Keratinocyte (primary cell): ENCODE measurements at regions not wholly inside any gene's neighbourhood (a gene's known extent, or its start where the extent isn't known, plus 50 kb on each side); places are given as distances from the start of the nearest gene placed in this dataset.

Experiments
- DNase-seq: peaks from one replicate; pipeline ENCODE4 v3.0.0-alpha.2; 2011; ENCODE audit warnings: low read depth, missing footprints, low spot score
- FAIRE-seq: peaks from 2 replicates; lab custom pipeline; 2011; peaks lifted over from hg19 to GRCh38; lab: Jason Lieb, UNC
- H2AFZ ChIP-seq: 2 replicates; pipeline ENCODE4 v1.6.0; 2012; ENCODE audit warnings: low read length, control low read depth, inconsistent platforms; ENCODE audit not compliant: control insufficient read depth
- H3K27ac ChIP-seq: 2 replicates; pipeline ENCODE4 v1.5.1; 2011; ENCODE audit warnings: low read length; ENCODE audit not compliant: control insufficient read depth, insufficient read depth
- H3K27me3 ChIP-seq: 3 replicates; pipeline ENCODE4 v1.6.0; 2011; ENCODE audit warnings: low read length; ENCODE audit not compliant: control insufficient read depth, insufficient read depth; ENCODE audit errors: extremely low read depth
- H3K36me3 ChIP-seq, 2 experiments: 2 replicates in 1 of 2; 3 replicates in 1 of 2; pipeline ENCODE4 v1.5.1; 2011; ENCODE audit warnings: low read length in 2 of 2, mild to moderate bottlenecking in 1 of 2; ENCODE audit not compliant: control insufficient read depth in 2 of 2, insufficient read depth in 2 of 2; ENCODE audit errors: extremely low read depth in 1 of 2
- H3K4me1 ChIP-seq: 3 replicates; pipeline ENCODE4 v1.5.1; 2011; ENCODE audit warnings: low read length; ENCODE audit not compliant: control insufficient read depth, insufficient read depth; ENCODE audit errors: extremely low read depth
- H3K4me2 ChIP-seq: 3 replicates; pipeline ENCODE4 v1.6.0; 2011; ENCODE audit warnings: low read depth, low read length; ENCODE audit not compliant: control insufficient read depth, insufficient read depth; ENCODE audit errors: extremely low read depth
- H3K4me3 ChIP-seq, 3 experiments: fragments of 200-600 bp in 1 of 3; sonication (generic) in 1 of 3; 2 replicates in 2 of 3; 3 replicates in 1 of 3; pipeline ENCODE4 v1.5.1; 2011 to 2016; ENCODE audit warnings: low read length in 3 of 3, mild to moderate bottlenecking in 3 of 3, control low read depth in 2 of 3, inconsistent platforms in 1 of 3, low read depth in 1 of 3, mixed read lengths in 1 of 3, mixed run types in 1 of 3, moderate library complexity in 1 of 3; ENCODE audit not compliant: control insufficient read depth in 2 of 3, insufficient read depth in 2 of 3; ENCODE audit errors: extremely low read depth in 1 of 3
- H3K79me2 ChIP-seq: 2 replicates; pipeline ENCODE4 v1.6.0; 2012; ENCODE audit warnings: low read length; ENCODE audit not compliant: control insufficient read depth, insufficient read depth
- H3K9ac ChIP-seq: 3 replicates; pipeline ENCODE4 v1.6.0; 2011; ENCODE audit warnings: low read length; ENCODE audit not compliant: control insufficient read depth, insufficient read depth; ENCODE audit errors: extremely low read depth
- H3K9me1 ChIP-seq: 3 replicates; pipeline ENCODE4 v1.6.0; 2011; ENCODE audit warnings: low read length; ENCODE audit not compliant: control insufficient read depth, insufficient read depth; ENCODE audit errors: extremely low read depth
- H3K9me3 ChIP-seq: 2 replicates; pipeline ENCODE4 v1.5.1; 2012; ENCODE audit warnings: low read depth, low read length; ENCODE audit not compliant: control insufficient read depth
- H4K20me1 ChIP-seq: 3 replicates; pipeline ENCODE4 v1.6.0; 2011; ENCODE audit warnings: low read length; ENCODE audit not compliant: control insufficient read depth, insufficient read depth; ENCODE audit errors: extremely low read depth
- CTCF ChIP-seq, 3 experiments: IDR thresholded peaks in 1 of 3; conservative IDR thresholded peaks in 1 of 3; optimal IDR thresholded peaks in 1 of 3; 2 replicates in 2 of 3; 3 replicates in 1 of 3; pipeline versions ENCODE3 to v1.5.1; 2011; ENCODE audit warnings: low read length in 3 of 3, mild to moderate bottlenecking in 3 of 3, moderate library complexity in 2 of 3, control low read depth in 1 of 3, inconsistent platforms in 1 of 3; ENCODE audit not compliant: insufficient read depth in 2 of 3; ENCODE audit errors: extremely low read depth in 1 of 3
- EZH2 ChIP-seq: IDR thresholded peaks from one replicate; pipeline ENCODE4 v1.6.1; 2012; ENCODE audit warnings: inconsistent platforms, mild to moderate bottlenecking, low read length, moderate library complexity
- dilution Hi-C: fragments of 300-500 bp; cut with MboI; formaldehyde crosslinking; loops from one replicate; pipeline ENCODE4 v1.7.0; 2020; ENCODE audit warnings: low sequenced_read_pairs; ENCODE audit not compliant: extremely low pct_ligation_motif_present

GRCh38 chr2:41828052-41828643 is 219.7 kb upstream of the PKDCC start:
- no peak overlapping the region for H3K4me2 ChIP-seq
- no peak overlapping the region for H2AFZ ChIP-seq
- no peaks in the 10 kb centered on the region for H3K4me1 ChIP-seq
- no peaks in the 10 kb centered on the region for H3K36me3 ChIP-seq
- H3K27me3 ChIP-seq = no peaks in the 10 kb centered on the region
- H4K20me1 ChIP-seq = no peaks in the 10 kb centered on the region
- no peak overlapping the region for H3K27ac ChIP-seq
- no peaks in the 10 kb centered on the region for H3K79me2 ChIP-seq
- H3K9ac ChIP-seq = no peak overlapping the region
- DNase-seq (no peak), FAIRE-seq (no peak)
- no peak for TF ChIP-seq EZH2
- no peak for TF ChIP-seq CTCF (optimal IDR thresholded peaks at IDR 0.05 in 1 of 3, IDR thresholded peaks at IDR 0.05 in 1 of 3, conservative IDR thresholded peaks at IDR 0.05 in 1 of 3; ENCODE audit: extremely low read depth in 1 of 3, insufficient read depth in 2 of 3, low read length in 3 of 3)
- dilution Hi-C loops = no loop called here
- no peaks in the 10 kb centered on the region for H3K9me1 ChIP-seq
- H3K9me3 ChIP-seq = no peaks in the 10 kb centered on the region
- H3K4me3 ChIP-seq = no peak overlapping the region

GRCh38 chr2:41829052-41829451 is 218.8 kb upstream of the PKDCC start:
- H3K9ac ChIP-seq = no peak overlapping the region
- TF ChIP-seq CTCF (optimal IDR thresholded peaks at IDR 0.05 in 1 of 3, IDR thresholded peaks at IDR 0.05 in 1 of 3, conservative IDR thresholded peaks at IDR 0.05 in 1 of 3; ENCODE audit: extremely low read depth in 1 of 3, insufficient read depth in 2 of 3, low read length in 3 of 3) = no peak
- TF ChIP-seq EZH2 = no peak
- no peaks in the 10 kb centered on the region for H3K36me3 ChIP-seq
- H3K9me3 ChIP-seq = no peaks in the 10 kb centered on the region
- H3K27ac ChIP-seq = no peak overlapping the region
- dilution Hi-C loops = no loop called here
- H4K20me1 ChIP-seq = no peaks in the 10 kb centered on the region
- DNase-seq (no peak), FAIRE-seq (no peak)
- H3K4me3 ChIP-seq = no peak overlapping the region
- H3K27me3 ChIP-seq = no peaks in the 10 kb centered on the region
- H2AFZ ChIP-seq = no peak overlapping the region
- H3K4me2 ChIP-seq = no peak overlapping the region
- no peaks in the 10 kb centered on the region for H3K4me1 ChIP-seq
- no peaks in the 10 kb centered on the region for H3K9me1 ChIP-seq
- no peaks in the 10 kb centered on the region for H3K79me2 ChIP-seq
